GM21381 (cell line): ENCODE measurements at regions not wholly inside any gene's neighbourhood (a gene's known extent, or its start where the extent isn't known, plus 50 kb on each side); places are given as distances from the start of the nearest gene placed in this dataset.

Experiments
- ATAC-seq: cut with Tn5 transposase; IDR thresholded peaks from one replicate; pipeline ENCODE4 v1.9.1; 2021; ENCODE audit warnings: mild to moderate bottlenecking, moderate library complexity; ENCODE audit not compliant: unreplicated experiment

DNA sequence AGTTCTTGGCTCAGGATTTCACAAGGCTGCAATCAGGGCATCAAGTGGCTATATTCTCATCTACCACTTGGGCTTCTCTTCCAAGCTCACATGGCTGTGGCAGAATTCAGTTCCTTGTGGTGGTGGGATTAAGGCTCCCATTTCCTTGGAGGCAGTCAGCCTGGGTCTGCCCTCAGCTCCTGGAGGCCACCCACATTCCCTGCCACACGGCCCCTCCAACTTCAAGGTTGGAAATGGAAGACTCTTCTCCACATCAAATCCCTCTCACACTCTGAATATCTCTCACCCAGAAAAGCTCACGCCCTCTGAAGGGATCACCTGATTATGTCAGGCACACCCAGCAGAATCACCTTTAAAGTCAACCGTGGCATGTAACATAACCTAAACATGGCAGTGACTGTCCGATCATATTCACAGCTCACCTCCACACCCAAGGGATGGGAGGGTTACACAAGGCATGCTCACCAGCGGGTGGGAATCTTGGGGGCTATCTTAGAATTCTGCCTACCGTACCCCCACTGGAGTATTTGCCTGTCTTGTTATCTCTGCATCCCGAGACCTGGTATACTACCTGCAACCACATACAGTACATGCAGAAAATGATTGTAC is 256.2 kb upstream of the KLHL29 start:
- no peak for ATAC-seq

DNA sequence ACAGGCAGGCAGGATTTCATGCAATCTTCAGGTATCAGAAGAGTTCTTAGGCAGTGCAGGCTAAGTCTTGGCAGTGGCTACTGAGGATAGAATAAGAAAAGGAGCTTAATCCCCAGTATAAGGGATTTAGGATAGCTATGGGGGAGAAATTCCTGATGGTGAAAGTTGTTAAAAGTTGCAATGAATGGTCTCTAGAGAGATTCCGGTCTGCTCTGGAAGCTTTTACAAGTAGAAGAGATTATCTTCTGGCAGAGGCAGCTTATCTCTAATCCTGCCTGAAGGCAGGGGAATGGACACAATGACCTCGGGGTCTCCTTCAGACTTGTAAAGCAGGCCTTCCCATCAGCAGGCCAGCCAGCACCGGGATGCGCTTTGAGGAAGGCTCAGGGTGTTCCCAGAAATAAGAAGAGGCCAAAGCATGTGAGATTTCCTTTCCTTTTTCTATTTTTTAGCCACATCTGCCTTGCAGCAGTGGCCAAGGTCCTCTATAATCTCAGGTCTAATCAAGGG is 253.9 kb upstream of the KLHL29 start:
- ATAC-seq, result no peak

DNA sequence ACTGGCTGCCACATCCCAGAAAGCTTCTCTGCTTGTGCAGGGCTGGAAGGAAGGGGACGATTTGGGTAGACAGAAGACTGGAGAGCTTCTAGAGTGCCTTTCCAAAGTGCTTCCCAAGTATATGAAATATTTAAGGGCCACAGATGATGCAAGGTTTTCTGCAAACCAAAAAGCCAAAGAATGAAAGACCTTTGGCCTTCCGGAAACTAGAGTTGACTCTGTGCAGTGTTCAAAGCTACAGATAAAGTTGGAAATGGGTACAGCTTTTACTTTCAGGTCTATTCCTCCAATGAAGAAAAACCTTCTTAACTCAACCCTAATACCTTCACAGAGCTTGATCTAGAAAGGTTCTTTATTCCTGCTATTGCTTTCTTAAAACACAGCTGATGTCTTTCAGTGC is 253.0 kb upstream of the KLHL29 start:
- ATAC-seq, result no peak

DNA sequence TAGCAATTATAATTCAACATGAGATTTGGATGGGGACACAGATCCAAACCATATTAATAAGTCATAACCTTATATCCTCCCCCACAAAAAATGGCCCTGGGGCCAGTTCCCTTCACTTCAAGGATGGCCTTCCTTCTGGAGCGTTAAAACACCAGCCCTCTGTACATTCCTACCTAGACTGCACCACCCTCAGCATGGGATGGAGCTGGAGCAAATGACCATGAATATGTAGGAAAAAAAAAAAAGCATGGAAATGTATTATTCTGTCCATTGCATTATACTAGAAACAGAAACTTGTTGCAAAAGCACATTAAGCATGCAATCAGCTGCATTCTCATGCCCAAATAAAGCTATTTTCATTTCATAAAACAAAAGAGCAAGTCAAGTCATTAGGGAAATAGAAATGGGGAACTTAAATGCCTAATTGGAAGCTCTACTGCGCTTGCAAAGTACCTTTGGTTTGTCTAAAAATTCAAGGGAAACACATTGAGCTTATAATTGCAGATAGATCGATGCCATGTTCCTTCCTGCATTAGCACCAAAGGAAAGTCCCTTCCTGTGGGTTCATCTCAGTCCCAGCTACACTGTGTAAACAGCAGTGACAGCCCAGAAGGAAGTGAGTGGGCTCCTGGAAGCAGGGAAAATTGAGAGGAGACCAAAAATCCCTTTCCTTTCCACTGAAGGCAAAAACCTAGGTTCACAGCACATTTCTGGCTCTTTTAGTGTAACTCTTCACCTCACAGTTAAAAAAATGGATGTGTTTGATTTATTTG is 252.0 kb upstream of the KLHL29 start:
- no peak for ATAC-seq

DNA sequence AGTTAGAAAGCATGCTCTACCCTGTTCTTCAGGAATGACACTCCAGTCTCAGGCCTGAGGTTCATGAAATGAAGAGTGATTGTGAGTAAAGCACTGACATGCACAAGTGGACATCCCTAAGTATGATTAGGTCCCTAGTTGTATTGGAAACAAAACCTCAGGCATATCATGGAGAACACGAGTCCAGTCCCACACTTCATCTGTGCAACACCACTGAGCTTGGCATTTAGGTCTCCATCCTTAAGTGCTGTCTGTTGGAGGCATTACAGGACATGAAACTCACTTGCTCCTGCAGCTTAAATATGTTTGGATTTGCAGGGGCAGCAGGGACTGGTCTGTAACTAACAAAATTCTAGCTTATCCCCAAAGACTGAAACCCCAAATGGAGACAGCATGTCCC is 250.3 kb upstream of the KLHL29 start:
- ATAC-seq, result no peak

DNA sequence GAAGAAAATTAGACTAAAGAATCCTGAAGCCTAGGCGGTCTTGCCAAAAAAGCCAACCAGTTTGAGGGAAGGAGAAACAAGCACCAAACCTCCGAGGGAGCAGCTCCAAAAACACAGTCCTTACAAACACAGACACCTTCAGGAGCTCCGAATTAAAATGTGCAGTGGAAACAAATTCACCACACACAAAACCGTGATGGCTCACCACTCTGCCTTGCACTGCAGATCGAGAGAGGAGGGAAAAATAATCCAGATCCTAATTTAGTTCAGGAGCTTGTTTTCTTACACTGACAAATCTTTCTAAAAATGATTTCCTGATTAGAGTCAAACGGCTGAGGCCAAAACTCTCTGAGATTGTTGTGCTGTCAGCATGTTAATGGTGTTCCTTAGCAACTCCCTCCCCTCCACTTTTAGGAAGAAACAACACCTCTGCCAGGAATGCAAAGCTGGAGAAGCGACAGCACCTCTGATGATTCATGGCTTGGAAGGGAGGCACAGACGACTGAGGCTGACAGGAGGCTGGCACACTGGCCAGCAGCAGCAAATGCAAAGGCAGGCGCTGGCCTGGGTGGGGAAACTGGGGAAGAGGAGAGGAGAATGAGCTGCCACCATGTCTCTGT is 249.4 kb upstream of the KLHL29 start:
- ATAC-seq, result no peak

DNA sequence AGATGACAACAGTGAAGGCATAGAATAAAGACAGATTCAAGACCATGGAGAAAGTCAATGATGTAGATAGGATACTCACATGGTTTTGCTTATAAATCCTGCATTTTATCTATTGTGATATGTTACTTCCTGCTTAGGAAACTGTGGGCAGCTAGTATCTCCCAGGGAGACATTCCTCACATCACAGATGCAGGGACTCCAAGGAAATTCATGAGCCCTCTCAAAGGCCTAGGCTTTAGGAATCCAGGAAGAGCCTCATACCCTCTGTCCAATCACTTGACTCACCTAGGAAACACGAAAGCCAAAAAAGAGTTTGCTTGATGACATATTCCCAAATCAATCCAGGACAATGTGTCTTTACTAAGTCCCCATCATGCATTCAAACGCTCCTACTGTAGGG is 247.8 kb upstream of the KLHL29 start:
- ATAC-seq, result no peak

DNA sequence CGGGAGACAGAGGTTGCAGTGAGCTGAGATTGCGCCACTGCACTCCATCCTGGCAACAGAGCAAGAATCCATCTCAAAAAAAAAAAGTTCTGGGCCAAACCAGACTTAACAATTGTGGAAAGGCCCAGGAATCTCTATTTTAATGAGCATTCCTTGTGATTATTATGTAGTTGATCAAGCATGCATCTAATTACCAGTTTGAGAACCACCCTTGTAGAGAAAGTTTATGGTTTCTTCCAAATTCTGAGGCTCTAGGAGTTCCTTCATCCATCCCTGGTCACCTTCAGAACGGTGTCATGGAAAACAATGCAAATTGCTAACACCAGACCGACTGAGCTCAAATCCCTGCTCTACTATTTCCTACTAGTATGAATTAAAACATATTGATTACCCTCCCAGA is 246.3 kb upstream of the KLHL29 start:
- no peak for ATAC-seq

DNA sequence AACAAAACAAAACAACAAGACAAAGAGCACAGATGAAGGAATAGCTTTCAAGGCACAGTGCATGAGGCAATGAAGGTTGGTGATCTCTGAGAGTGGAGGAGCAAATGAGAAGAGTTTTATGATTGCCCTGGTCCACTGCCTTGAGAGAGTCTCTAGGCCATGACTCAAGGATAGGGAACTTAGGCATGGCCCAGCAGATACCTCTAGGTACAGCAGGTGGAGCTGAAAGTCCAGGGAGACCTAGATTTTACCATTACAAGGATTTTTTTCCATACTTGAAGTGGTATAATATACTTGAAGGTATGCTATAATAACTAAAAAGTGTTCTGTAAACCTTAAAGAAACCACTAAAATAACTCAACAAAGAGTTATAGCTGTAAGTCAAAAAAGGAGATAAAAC is 239.5 kb upstream of the KLHL29 start:
- no peak for ATAC-seq

DNA sequence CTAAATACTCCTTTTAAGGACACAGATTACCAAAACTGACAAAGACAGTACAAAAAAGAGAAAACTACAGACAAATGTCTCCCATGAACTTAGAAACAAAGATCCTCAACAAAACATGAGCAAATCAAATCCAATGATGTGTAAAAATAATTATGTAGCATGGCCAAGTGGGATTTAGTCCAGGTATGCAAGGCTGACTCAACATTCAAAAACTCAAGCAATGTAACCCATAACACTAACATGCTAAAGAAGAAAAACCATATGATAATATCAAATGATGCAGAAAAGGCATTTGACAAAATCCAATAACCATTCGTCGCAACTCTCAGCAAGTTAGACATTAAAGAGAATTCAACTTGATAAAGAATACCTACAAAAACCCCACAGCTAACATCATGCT is 239.0 kb upstream of the KLHL29 start:
- ATAC-seq, result no peak

DNA sequence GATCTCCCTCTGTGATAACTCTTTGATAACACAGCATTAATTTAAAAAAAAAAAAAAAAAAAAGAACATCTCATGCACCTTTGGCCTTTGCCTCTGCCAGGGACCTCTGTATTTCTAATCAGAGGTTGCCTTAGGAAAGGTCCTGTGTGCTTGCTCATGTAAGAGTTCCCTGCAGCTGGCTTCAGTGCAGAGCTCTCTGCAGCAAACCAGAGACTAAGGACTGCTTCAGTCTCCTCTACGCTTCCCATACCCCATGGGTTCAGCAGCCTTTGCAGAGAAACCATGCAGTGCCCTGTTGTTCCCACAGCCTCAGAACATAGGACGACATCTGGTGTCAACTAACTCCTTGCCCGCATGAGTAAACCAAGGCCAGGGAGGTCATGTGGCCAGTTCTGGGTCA is 236.6 kb upstream of the KLHL29 start:
- no peak for ATAC-seq

DNA sequence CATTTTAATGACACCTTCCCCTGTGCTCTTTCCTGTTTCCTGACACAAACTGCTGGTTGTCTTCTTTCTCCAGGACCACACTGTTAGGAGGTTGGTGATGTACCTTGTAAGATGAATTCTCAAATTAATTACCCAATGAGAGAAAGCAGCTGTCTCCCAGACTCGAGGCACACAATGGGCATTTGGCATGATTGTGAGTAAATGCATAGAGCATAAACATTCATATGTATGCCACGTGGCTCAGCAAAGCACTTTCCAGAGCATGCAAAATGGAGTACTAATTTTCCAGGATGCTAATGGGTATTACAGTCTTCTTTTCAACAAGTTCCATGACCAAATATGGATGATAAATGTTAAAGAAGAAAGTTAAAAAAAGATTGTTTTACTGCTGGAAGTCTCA is 235.2 kb upstream of the KLHL29 start:
- no peak for ATAC-seq

DNA sequence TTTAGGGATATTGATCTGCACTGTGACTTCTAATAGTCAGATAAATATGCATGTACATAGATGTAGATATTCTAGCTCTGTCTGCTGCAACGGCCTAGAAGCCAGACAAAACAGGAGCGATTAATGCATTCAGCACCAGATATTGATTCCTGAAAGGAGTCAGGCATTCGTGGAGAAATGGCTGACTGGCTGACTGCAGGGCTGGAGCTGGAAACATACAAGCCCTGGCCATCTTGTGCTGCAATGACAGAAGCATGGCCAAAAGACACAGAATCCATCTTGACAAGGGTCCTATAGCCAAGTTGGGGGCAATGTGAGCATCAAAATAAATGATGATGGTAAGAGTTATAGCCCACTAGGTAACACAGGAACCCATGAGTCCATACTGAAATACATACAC is 231.5 kb upstream of the KLHL29 start:
- ATAC-seq, result no peak

DNA sequence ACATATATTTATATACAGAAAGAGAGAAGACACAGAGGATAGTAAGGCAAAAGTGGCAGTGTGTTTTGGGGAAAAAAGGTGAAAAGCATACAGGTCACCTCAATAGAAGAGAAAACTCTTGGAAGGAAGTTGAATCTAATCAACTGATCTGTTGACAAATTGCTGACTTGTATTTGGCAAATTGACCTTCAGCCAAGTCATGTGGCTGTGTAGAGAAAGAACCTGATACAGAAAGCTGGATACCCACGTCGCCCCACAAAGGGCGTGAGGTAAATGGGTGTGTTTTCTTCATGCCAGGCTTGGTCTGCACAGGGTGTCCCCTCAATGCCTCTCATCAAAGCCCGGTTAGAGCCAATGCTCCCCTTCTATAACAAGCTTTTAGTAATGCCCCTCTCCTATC is 230.0 kb upstream of the KLHL29 start:
- no peak for ATAC-seq

DNA sequence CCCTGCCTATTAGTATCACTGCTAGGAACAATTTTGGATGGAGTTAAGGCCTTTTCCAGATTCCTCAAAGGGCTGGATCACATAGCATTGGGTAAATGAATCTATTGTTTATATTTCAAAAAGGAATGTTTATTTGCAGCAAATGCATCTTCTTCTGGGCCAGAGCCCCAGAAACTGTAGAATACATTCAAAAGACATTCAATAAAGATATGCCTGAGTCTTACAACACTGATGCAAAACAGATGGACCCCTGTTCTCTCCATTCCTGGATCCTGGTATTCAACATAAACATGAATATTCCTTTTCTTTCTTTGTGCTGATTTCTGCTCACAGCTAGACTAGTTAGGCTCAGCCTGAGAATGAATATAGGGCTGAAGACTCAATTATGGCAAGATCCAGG is 227.2 kb upstream of the KLHL29 start:
- no peak for ATAC-seq

DNA sequence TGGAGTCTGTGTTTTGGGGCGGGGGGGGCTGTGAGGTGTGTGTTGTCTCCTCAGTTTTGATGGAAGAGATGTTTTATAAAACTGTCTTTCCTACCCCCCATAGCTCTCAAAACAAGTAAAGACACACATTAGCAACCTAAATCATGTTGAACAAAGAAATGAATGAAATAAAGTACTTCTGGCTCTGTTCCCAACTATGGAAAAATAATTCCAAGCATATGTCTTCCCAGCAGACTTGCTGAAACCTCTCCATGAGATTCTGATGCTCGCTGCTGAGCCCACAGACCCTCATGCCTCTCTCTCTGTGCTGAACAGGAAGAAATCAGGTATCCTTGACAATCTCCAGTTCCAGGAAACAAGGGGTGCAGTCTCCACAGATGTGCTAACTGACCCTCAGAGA is 226.7 kb upstream of the KLHL29 start:
- no peak for ATAC-seq

DNA sequence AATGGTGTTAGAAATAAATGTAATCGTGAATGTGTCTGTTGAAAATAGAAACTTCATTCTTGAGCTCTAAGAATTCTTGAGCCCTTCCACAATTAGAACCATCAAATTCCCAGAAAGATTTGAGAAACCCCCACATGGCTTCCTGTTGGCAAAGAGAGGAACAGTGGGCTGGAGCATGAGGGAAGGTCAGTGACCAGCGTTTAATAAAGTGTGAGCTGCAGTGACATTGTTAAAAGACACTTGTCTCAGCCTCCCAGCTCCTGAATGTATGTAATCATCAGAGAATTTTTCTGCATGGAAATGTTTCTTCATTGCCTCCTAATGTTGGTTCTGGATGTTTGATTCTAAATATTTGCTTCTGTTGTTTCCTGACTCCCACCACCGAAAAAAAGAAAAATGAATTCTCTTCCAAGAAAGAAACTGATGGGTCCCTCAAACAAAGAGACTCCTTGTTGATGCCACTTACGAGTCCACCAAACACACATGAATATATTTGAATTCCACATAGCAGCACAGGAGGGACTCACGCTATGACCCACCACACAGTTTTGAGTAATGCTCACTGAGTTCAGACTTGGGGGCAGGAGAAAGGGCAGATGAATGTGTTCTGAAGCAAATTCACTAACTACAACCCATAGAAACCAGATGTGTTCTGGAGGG is 225.1 kb upstream of the KLHL29 start:
- ATAC-seq, result no peak

DNA sequence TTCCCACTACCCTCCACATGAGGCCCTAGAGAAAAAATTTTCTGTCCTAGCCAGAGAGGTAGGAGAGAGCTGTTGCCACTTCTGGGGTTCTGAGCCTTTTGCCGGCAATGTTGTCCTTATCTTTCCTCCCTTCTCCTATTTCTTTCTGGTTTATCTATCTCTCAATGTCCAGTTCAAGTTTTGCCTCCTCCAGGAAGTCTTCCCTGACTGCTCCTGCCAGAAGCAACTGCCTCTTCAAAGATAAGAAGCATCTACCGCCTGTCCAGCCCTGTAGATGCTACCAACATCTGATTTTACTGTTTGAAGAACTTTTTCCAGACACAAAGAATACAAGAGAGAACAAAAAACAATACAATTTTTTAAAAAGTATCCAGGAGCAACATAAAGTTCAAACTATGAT is 220.8 kb upstream of the KLHL29 start:
- no peak for ATAC-seq

DNA sequence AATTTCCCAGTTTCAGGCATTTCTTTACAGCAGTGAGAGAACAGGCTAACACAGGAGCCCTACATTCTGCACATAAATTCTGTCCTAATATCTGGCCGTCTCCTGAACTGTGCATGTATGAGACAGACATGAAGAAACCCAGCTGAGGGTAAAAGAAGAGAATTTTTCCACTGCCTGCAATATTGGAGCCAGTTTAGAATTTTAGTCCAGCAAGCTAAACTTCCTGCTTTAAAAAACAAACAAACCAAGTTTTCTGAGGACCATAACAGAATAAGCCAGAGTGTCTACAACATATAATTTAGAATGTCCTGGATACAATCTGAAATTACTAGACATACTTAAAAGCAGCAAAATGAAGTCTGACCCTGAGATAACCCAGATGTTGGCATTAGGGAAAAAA is 215.1 kb upstream of the KLHL29 start:
- no peak for ATAC-seq

DNA sequence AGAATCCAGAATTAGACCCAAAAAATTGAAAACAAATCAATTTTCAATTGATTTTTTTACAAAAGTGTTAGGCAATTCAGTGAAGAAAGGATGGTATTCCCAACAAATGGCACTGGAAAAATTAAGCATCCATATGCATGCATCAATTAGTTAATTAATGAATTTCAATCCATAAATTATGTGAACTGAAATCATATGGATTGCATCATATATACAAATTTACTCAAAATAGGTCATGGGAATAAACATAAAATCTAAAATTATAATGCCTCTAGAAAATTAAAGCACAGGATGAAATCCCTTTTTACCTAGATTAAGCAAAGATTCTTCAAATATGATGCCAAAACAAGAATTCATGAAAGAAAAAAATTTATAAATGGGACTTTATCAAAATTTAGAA is 213.9 kb upstream of the KLHL29 start:
- no peak for ATAC-seq

DNA sequence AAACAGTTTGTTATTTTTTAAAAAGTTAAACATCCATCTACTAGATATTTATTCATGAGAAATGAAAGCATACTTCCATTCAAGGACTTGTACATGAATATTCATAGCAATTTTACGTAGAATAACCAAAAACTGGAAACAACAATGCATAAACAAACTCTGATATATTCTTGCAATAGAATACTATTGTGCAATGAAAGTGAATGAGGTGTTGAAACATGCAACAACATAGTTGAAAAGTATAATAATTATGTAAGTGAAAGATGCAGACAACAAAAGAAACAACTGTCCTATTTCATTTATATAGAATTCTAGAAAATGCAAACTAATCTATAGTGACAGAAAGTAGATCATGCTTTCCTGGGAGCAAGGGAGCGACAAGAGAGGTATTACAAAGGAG is 206.6 kb upstream of the KLHL29 start:
- no peak for ATAC-seq

DNA sequence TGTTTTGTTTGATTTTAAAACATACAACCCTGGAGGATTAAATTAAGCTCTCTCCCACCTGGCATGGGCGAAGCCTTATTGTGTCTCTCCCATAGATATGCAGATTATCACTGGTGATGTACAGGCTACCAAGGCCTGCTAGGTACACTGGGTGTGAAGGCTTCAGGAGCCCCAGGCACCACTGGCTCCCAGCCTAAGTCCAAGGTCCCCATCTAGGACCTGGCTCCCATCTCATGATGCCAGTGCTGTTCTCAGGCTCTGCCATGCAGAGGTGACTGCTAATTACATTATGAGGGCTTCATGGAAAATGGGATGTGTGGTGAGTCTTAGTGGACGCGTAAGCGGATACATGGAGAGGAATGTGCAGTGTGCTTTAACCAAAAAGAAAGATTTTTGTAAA is 201.2 kb upstream of the KLHL29 start:
- no peak for ATAC-seq
